Epithelial cell of proximal tubule (primary cell): ENCODE measurements at regions not wholly inside any gene's neighbourhood (a gene's known extent, or its start where the extent isn't known, plus 50 kb on each side); places are given as distances from the start of the nearest gene placed in this dataset.

Source experiments
- DNase-seq: peaks from one replicate; pipeline ENCODE4 v3.0.0-alpha.2; 2011; ENCODE audit warnings: low read depth
- H3K4me3 ChIP-seq: 2 replicates; pipeline ENCODE4 v1.5.1; 2011; ENCODE audit warnings: low read depth, mild to moderate bottlenecking, low read length
- CTCF ChIP-seq: conservative IDR thresholded peaks from 2 replicates; pipeline ENCODE4 v1.5.1; 2012; ENCODE audit warnings: low read depth, mild to moderate bottlenecking, low read length

GRCh38 chr10:85008488-85009184 lies 680.2 kb downstream of the CCSER2 start:
- no peak for TF ChIP-seq CTCF
- DNase-seq, result no peak
- H3K4me3 ChIP-seq, result no peak overlapping the region

- no peak for TF ChIP-seq CTCF
- H3K4me3 ChIP-seq, result no peak overlapping the region
- no peak for DNase-seq
Measured at GRCh38 chr10:85012305-85012704, 683.9 kb downstream of the CCSER2 start.

- no peak for TF ChIP-seq CTCF
- no peak for DNase-seq
- H3K4me3 ChIP-seq, result no peak overlapping the region
Measured at GRCh38 chr10:85026878-85027467, 698.6 kb downstream of the CCSER2 start.

- no peak overlapping the region for H3K4me3 ChIP-seq
- no peak for DNase-seq
- no peak for TF ChIP-seq CTCF
Measured at GRCh38 chr10:85032981-85033380, 704.6 kb downstream of the CCSER2 start.

GRCh38 chr10:85036661-85037060 lies 708.3 kb downstream of the CCSER2 start:
- H3K4me3 ChIP-seq, result no peak overlapping the region
- peak; percentile 16 for DNase-seq
- no peak for TF ChIP-seq CTCF

GRCh38 chr10:85039311-85039710 lies 710.9 kb downstream of the CCSER2 start:
- DNase-seq, result no peak
- no peak for TF ChIP-seq CTCF

GRCh38 chr10:85043207-85043606 lies 714.8 kb downstream of the CCSER2 start:
- no peak for DNase-seq
- H3K4me3 ChIP-seq, result no peak overlapping the region
- TF ChIP-seq CTCF, result no peak

More at GRCh38 chr10:85039311-85039710, 710.9 kb downstream of the CCSER2 start:
- H3K4me3 ChIP-seq, result no peak overlapping the region
